Tibial artery (tissue), 4 donors: ENCODE measurements at regions not wholly inside any gene's neighbourhood (a gene's known extent, or its start where the extent isn't known, plus 50 kb on each side); places are given as distances from the start of the nearest gene placed in this dataset.

ENCODE experiments used
- DNase-seq, 2 donors: peaks; one replicate each; pipeline ENCODE4 v3.0.0-alpha.2; 2019
- H3K27ac ChIP-seq, 2 donors: fragments of 200-600 bp; sonication (generic) in 1 of 2; 1 replicate in 1 of 2; 2 replicates in 1 of 2; pipeline ENCODE4 v1.5.1; 2018 to 2019; ENCODE audit warnings: mild to moderate bottlenecking in 1 of 2
- H3K27me3 ChIP-seq, 2 donors: fragments of 200-600 bp; sonication (generic) in 1 of 2; one replicate each; pipeline versions ENCODE4 v1.5.1 to v1.6.0; 2016 to 2019
- H3K36me3 ChIP-seq, 3 donors: fragments of 200-600 bp; sonication (generic) in 2 of 3; one replicate each; pipeline ENCODE4 v1.5.1; 2016 to 2019; ENCODE audit warnings: mild to moderate bottlenecking in 2 of 3
- H3K4me1 ChIP-seq, 4 donors: fragments of 200-600 bp; sonication (generic) in 2 of 4; 1 replicate in 3 of 4; 2 replicates in 1 of 4; pipeline ENCODE4 v1.5.1; 2016 to 2019
- H3K4me3 ChIP-seq, 2 donors: fragments of 200-600 bp; sonication (generic) in 1 of 2; 1 replicate in 1 of 2; 2 replicates in 1 of 2; pipeline ENCODE4 v1.5.1; 2018 to 2019; ENCODE audit warnings: mild to moderate bottlenecking in 2 of 2
- H3K9me3 ChIP-seq, 3 donors: fragments of 200-600 bp; sonication (generic) in 1 of 3; one replicate each; pipeline ENCODE4 v1.5.1; 2016 to 2019
- CTCF ChIP-seq, 2 experiments: fragments of 200-600 bp in 1 of 2; fragments of 450-650 bp in 1 of 2; IDR thresholded peaks; one replicate each; pipeline ENCODE4 v1.5.1; 2017 to 2019; ENCODE audit warnings: antibody characterized with exemption in 2 of 2, mild to moderate bottlenecking in 1 of 2, moderate library complexity in 1 of 2
- intact Hi-C: fragments of 100-400 bp; cut with DNase I; formaldehyde crosslinking; loops from one replicate; pipeline ENCODE4 v1.15.0; 2023; ENCODE audit warnings: low total_unique reads

DNA sequence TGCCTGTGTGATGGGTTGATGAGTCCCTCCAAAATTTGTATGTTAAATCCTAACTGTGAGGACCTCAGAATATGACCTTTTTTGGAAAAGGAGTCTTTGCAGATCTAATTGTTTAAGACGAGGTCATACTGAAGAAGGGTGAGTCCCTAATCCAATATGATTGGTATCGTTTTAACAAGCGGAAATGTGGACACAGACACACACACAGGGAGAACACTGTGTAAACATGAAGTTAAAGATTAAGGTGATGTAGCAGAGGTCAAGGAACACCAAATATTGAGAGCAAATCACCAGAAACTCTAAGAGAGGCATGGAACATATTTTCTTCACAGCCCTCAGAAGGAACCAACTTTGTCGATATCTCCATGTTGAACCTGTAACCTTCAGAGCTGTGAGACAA lies 1106.7 kb downstream of the SLC6A15 start:
- no peaks in the 10 kb centered on the region for H3K36me3 ChIP-seq
- no peak for TF ChIP-seq CTCF (IDR thresholded peaks at IDR 0.05)
- intact Hi-C loops, result no loop called here
- no peak overlapping the region for H3K4me3 ChIP-seq
- H3K27me3 ChIP-seq, result no peaks in the 10 kb centered on the region
- H3K4me1 ChIP-seq, result no peaks in the 10 kb centered on the region
- H3K27ac ChIP-seq, result no peak overlapping the region
- no peak for DNase-seq
- no peaks in the 10 kb centered on the region for H3K9me3 ChIP-seq

DNA sequence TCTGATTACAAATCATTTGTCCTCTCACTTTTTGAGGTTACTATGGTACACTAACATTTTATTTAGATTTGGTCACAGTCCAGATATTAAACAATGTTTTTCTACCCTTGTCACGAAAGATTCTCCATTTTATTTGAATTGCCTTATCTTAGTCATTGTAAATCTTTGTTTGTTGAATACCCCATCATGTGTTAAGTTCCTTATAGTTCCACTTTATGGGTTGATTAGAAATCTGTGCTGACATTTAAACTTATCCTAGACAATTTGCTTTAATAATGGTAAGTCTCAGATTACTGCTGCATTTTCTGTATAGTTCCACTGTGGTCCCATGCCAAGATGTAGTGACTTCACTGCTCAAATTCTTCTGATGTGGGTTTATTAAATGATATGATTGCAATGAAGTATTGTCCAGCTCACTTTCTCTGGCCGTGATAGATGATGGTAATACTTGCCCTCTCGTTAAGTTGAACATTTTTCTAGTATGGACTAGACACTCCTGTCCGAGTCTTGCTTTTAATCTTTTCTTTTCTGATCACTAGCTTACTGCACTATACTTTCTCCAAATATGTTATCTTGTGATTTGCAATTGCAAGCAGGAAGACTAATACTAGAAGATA lies 1107.3 kb downstream of the SLC6A15 start:
- Histone ChIP-seq H3K27me3 (no peaks in the 10 kb centered on the region), H3K27ac (no peak overlapping the region), H3K36me3 (no peaks in the 10 kb centered on the region), H3K4me3 (no peak overlapping the region), H3K9me3 (no peaks in the 10 kb centered on the region), H3K4me1 (no peaks in the 10 kb centered on the region)
- intact Hi-C loops, result no loop called here
- no peak for TF ChIP-seq CTCF (IDR thresholded peaks at IDR 0.05)
- no peak for DNase-seq

DNA sequence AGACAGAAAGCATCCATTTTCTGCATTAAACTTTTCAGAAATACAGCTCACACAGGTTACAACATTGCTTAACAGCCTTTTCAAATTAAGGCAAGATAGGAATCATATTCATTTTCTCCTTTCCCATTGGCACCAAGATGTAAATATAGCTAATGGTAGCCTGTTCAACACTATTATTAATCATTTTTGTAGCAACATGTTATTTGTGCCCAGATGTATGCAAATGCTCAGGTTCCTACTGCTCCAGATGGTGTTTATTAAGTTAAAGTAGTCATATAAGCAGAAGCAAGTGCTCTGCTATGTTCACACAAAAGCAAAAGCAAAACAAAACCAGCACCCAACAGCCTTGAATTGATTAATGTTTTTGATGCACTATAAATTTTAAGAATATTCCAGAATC lies 1110.6 kb downstream of the SLC6A15 start:
- Histone ChIP-seq H3K27ac (no peak overlapping the region), H3K36me3 (no peaks in the 10 kb centered on the region), H3K4me1 (no peaks in the 10 kb centered on the region), H3K27me3 (no peaks in the 10 kb centered on the region), H3K9me3 (no peaks in the 10 kb centered on the region), H3K4me3 (no peak overlapping the region)
- no peak for TF ChIP-seq CTCF (IDR thresholded peaks at IDR 0.05)
- intact Hi-C loops, result no loop called here
- DNase-seq, result no peak

GRCh38 chr12:83800022-83800421 lies 1112.6 kb downstream of the SLC6A15 start:
- Histone ChIP-seq H3K27me3 (no peaks in the 10 kb centered on the region), H3K27ac (no peak overlapping the region), H3K9me3 (no peaks in the 10 kb centered on the region), H3K4me1 (no peaks in the 10 kb centered on the region), H3K4me3 (no peak overlapping the region), H3K36me3 (no peaks in the 10 kb centered on the region)
- no peak for DNase-seq
- no peak for TF ChIP-seq CTCF (IDR thresholded peaks at IDR 0.05)
- intact Hi-C loops, result no loop called here

DNA sequence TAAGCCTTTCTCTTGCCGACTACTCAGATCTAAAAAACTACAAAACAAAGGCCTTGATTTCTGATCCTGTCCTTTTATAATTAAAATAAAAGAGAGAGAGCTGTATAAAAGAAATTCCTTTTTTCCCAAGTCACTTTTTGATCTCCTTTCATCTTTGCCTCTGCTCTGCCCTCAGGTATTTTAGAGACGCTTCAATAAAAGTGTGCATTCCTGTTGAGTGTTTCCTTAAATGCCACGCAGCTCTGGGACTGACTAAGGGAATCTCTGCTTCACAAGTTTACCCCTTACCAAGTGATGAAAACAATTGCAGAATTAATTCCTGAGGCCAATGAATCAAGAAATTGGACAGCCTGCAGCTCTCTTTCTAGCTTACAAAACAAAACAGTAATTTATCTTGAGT lies 1109.8 kb downstream of the TMTC2 start:
- intact Hi-C loops, result no loop called here
- Histone ChIP-seq H3K36me3 (no peaks in the 10 kb centered on the region), H3K4me1 (no peaks in the 10 kb centered on the region), H3K27me3 (no peaks in the 10 kb centered on the region), H3K9me3 (no peaks in the 10 kb centered on the region), H3K4me3 (no peak overlapping the region), H3K27ac (no peak overlapping the region)
- no peak for TF ChIP-seq CTCF (IDR thresholded peaks at IDR 0.05)
- no peak for DNase-seq

- no peak for TF ChIP-seq CTCF (IDR thresholded peaks at IDR 0.05)
- no peaks in the 10 kb centered on the region for H3K27me3 ChIP-seq
- DNase-seq, result no peak
- H3K27ac ChIP-seq, result no peak overlapping the region
- intact Hi-C loops, result no loop called here
- no peak overlapping the region for H3K4me3 ChIP-seq
- no peaks in the 10 kb centered on the region for H3K36me3 ChIP-seq
- no peaks in the 10 kb centered on the region for H3K4me1 ChIP-seq
- no peaks in the 10 kb centered on the region for H3K9me3 ChIP-seq
Observed at GRCh38 chr12:83793616-83794015, 1106.9 kb downstream of the TMTC2 start.
